D341Med (cell line): ENCODE measurements at regions not wholly inside any gene's neighbourhood (a gene's known extent, or its start where the extent isn't known, plus 50 kb on each side); places are given as distances from the start of the nearest gene placed in this dataset.
"Not testable (repeated sequence)": the region's sequence is repeated elsewhere in the genome, so short reads cannot be mapped to it uniquely, and the experiment has no call there.

Source experiments
- DNase-seq: peaks from one replicate; pipeline ENCODE4 v3.0.0; 2012; ENCODE audit warnings: low spot score

DNA sequence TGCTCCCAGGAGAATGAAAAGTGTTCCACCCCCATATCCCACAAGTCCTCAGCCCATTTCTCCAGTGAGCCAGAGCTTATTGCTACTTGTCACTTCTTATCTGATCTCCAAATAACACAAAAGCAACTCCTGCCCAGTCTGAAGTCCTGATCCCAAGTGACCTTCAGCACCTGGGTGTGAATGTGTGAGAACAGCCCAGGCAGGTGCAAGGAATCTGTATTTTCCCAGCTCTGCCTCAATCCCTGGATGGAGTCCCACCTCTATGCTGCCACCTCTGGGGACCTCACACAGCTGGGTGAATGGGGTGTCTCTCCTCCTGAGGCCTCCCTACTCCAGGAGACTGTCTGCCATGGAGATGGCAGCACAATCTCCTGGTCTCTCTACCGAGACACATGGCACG lies 402.4 kb upstream of the PROX1 start:
- no peak for DNase-seq

GRCh38 chr1:213585959-213586586 lies 401.7 kb upstream of the PROX1 start:
- DNase-seq, result no peak

GRCh38 chr1:213586587-213586972 lies 401.2 kb upstream of the PROX1 start:
- no peak for DNase-seq

DNA sequence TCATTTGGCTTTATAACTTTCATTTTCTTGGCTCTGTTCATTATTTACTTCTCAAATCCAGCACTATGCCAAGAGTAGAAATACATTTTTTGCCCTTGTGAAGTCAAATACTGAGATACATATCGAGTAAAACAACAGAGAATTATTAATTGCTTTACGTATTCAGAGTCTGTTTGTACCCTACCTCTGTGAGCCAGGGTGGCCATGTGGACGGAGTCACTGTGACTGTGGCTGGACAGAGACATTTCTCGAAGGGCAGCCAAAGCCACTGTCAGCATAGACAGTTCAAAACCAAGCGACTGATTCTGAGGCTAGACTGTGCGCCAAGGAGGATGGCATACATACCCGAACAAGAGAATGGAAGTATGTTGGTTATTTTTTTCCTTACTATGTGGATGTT lies 391.0 kb upstream of the PROX1 start:
- no peak for DNase-seq

GRCh38 chr1:213598263-213598662 lies 389.5 kb upstream of the PROX1 start:
- DNase-seq, result no peak

DNA sequence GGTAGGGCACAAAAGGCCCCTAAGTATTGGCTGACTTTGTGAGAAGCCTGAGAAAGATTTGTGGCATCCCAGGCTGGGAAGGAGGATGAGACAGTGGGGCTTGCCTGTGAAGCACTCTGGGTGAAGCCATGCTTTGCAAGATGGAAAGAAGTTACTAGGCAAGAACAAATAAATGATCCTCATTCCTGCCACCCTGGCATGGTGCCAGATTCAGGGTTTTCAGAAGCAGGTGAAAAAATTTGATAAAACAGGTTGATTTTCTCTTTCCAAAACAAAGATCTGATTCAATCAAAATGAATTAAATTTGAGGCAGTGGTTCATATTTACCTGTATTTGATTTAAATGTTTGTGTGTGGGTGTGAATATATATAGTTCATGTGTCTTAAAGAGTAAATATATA lies 386.9 kb upstream of the PROX1 start:
- DNase-seq, result no peak

GRCh38 chr1:213601705-213602104 lies 386.1 kb upstream of the PROX1 start:
- not testable (repeated sequence) for DNase-seq

GRCh38 chr1:213602796-213603486 lies 384.8 kb upstream of the PROX1 start:
- no peak for DNase-seq

- DNase-seq, result no peak
These were observed 383.3 kb upstream of the PROX1 start for GRCh38 chr1:213604477-213604876.

DNA sequence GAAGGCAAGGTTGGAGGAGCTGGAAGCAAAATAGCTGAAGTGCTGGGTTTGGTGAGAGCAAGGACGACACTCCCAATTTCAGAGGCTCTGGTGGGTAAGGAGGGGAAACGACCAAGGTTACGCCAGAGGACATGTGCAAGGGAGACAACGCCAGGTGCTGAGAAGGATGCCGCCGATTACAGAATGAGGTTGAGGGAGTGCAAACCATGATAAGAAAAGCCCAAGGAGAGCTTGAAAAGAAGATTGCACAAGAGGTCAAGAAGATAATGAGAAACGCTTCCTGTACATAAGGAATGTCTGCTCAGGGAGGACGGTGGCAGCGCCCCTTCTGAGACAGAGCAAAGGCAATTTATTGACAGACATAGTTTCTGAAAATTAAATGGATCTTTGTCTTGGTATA lies 382.0 kb upstream of the PROX1 start:
- no peak for DNase-seq

DNA sequence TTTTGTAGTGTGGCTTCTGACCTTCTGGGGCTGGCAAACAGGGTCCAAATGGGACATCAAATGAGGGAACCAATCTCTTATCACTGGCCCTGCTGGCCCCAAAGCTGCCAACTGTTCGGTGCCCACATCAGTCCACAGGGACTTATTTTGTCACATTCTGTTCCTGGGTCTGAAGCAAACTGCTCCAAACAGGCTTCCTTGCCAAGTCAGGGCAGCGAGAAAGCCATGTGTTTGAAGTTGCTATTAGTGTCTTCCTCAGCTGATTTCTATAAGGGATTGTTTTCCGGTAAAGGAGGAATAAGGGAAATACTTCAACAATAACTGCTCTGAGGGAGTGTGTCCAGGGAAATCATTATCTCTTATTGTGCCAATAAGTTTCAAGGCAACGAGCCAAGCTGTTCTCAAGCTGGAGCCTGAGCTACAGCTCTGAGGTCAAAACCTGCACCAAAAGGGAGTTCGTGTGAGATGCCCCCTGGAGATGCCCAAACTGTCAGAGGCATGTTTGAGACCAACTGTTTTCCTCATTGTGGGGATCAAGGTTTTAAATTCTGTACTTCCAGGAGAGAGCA lies 381.4 kb upstream of the PROX1 start:
- DNase-seq, result no peak

DNA sequence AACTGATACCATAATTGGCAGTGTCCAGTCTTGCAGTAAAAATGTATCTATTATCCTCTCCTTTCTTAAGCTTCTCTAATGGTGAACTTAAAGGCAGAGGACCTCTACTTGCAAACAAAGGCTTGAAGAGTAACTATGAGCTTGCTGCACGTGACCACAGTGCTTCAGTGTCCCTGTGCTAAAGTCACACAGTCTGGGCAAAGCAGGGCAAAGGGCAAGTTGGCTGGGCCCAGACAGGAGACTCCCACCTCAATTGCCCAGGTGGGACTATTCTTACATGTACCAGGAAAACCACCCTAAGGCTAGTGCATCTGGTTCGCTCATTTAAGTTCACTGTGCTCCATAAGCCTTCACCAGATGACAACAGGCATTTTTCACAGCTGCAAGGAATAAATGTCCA lies 374.2 kb upstream of the PROX1 start:
- no peak for DNase-seq

DNA sequence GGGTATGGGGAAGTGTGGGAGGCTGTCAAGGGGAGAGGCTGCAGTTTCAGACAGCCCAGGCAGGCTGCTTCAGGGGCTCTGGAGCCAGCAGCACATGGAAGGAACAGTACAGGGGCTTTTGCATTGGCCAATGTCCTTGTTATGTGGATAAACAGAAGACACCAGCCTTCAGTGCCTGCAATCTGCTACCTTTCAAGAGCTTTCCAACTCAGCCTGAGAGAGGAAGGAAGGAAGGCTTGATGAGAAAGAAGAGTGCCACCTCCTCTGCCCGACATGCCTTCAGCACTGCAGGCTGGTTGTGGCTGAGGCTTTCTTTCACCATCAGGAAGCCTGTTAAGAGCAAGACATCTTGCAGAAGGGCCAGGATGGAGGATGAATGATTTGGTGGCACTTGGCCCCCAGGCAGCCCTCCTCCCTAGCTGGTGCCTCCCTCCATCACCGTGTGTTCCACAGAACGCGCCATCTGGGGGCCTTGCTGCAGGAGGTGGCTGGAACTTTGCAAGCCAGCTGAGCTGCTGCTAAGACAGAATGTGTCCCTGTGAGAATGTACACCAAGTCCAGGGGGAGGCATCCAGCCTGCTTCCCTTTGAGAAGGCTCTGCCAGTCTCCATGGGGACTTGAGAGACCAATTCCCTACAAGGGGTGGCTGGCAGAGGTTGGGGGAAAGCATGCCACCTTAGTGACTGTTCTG lies 372.4 kb upstream of the PROX1 start:
- no peak for DNase-seq

- no peak for DNase-seq
These were observed 370.6 kb upstream of the PROX1 start for GRCh38 chr1:213617133-213617532.

GRCh38 chr1:213618094-213618493 lies 369.7 kb upstream of the PROX1 start:
- no peak for DNase-seq

DNA sequence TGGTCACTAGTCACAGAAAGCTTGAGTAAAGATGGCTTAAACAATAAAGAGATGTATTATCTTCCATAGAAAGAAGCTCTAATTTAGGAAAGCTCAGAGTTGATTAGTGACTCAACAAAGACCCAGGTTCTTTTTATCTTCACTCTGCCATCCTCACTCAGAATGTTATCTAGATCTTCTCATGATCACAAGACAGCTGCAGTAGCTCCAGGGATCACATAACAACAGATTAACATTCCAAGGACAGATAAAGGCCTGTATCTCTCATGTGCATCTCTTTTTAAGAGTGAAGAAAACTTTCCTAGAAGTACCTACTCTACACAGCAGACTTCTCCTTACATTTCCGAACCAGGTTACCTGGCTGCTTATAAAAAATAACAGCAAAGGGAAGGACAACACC lies 368.7 kb upstream of the PROX1 start:
- no peak for DNase-seq

DNA sequence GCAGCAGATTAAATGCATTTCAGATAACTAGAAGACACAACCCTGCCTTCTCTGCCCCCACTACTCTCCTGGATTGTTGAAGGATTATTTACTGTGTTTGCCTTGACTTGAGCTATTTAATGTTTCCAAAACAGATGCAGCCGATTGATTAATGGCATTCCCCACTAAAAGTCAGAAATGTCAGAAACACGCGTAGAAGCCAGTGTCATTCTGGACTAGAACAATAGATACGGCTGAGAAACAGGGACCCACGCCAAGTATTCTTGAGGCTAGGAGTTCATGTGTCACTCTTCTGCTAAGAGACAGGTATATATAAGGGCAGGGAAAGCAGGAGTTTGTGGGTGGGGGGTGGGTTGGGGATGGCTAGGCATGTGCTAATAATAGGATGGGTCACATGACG lies 366.7 kb upstream of the PROX1 start:
- DNase-seq, result no peak

GRCh38 chr1:213622365-213623063 lies 365.3 kb upstream of the PROX1 start:
- DNase-seq, result no peak

- no peak for DNase-seq
These were observed 364.6 kb upstream of the PROX1 start for GRCh38 chr1:213623064-213623581.

DNA sequence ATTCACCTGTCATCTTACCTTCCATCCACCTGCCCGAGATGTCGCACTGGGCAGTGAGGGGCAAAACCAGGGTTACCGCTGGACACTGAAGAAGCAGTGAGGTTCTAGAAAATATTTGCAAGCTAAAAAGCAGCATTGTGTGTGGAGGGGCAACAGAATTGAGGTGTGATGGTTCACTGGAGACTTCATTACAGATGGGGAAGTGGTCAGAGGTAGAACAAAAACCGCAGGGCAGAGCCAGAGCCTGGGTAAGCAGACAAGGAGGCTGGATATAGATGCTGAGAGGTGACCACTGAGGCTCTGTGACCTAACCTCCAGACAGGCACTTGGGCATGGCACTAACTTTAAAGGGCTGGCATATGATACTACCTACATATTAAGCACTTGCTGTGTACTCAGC lies 363.9 kb upstream of the PROX1 start:
- DNase-seq, result no peak

- DNase-seq, result not testable (repeated sequence)
These were observed 351.0 kb upstream of the PROX1 start for GRCh38 chr1:213636778-213637177.

DNA sequence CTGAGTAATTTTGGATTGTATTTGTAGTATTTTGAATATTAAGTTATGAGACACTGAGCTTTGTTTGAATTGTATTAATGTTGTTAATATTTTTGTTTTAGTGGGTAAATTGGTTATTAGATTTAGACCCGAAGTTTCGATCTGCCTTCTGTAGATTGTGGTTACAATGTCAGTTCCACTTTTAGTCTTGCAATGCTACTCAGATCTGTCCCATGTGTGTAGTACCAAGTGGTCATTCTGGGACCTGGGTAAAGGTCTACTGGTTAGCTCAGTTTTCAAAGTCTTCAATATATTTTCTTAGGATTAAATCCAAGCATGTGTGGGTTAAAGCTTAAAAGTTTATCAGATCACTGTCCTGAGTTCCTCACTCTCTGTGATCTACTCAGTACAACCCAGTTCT lies 346.5 kb upstream of the PROX1 start:
- DNase-seq, result no peak
